K562 (cell line): ENCODE measurements at regions not wholly inside any gene's neighbourhood (a gene's known extent, or its start where the extent isn't known, plus 50 kb on each side); places are given as distances from the start of the nearest gene placed in this dataset.

Source experiments
- CTCF ChIP-seq, 3 experiments: IDR thresholded peaks in 2 of 3; conservative IDR thresholded peaks in 1 of 3; 2 replicates each; pipeline ENCODE4 v1.5.1; 2011 to 2012; ENCODE audit warnings: low read length in 3 of 3, mild to moderate bottlenecking in 3 of 3, control low read depth in 2 of 3, improper control_type of control experiment in 1 of 3, inconsistent platforms in 1 of 3, low read depth in 1 of 3, mixed read lengths in 1 of 3, moderate library complexity in 1 of 3; ENCODE audit not compliant: insufficient read depth in 2 of 3
- EP300 ChIP-seq: IDR thresholded peaks from 2 replicates; pipeline ENCODE4 v1.6.1; 2012; ENCODE audit warnings: low read length, improper control_type of control experiment
- HCFC1 ChIP-seq: IDR thresholded peaks from 2 replicates; pipeline ENCODE4 v1.6.1; 2012; ENCODE audit warnings: low read depth, low read length, improper control_type of control experiment
- NCOA4 ChIP-seq: fragments of 450-650 bp; IDR thresholded peaks from 2 replicates; pipeline ENCODE4 v1.6.1; 2018; ENCODE audit warnings: mild to moderate bottlenecking; ENCODE audit not compliant: partially characterized antibody
- NFE2L1 ChIP-seq: fragments of 450-650 bp; IDR thresholded peaks from 2 replicates; pipeline ENCODE4 v1.6.1; 2016; ENCODE audit warnings: missing genetic modification characterization, low read depth, mild to moderate bottlenecking, missing compliant biosample characterization, moderate library complexity, borderline replicate concordance
- POLR2A ChIP-seq: fragments of 450-650 bp; conservative IDR thresholded peaks from 2 replicates; pipeline ENCODE4 v1.6.1; 2016
- SMAD1 ChIP-seq: fragments of 150-350 bp; IDR thresholded peaks from 2 replicates; pipeline ENCODE4 v1.6.1; 2014; ENCODE audit warnings: low read length, low read depth; ENCODE audit not compliant: partially characterized antibody
- SUPT5H ChIP-seq: fragments of 450-650 bp; IDR thresholded peaks from 2 replicates; pipeline ENCODE4 v1.6.1; 2016
- USF2 ChIP-seq: sonication (generic); formaldehyde crosslinking; IDR thresholded peaks from 2 replicates; pipeline ENCODE4 v1.5.0; 2020; ENCODE audit warnings: missing genetic modification reagents
- ZNF785 ChIP-seq: fragments of 250-450 bp; sonication (Bioruptor Pico); IDR thresholded peaks from 2 replicates; pipeline ENCODE4 v1.4.0; 2020; ENCODE audit warnings: mild to moderate bottlenecking
- TF ChIP-seq, protein P1 (sequence below): sonication (generic); formaldehyde crosslinking; IDR thresholded peaks from 2 replicates; pipeline ENCODE4 v1.9.0; 2022; ENCODE audit warnings: mild to moderate bottlenecking, missing genetic modification reagents
- TF ChIP-seq, protein P2 (sequence below): fragments of 450-650 bp; IDR thresholded peaks from 2 replicates; pipeline ENCODE4 v1.6.1; 2016; ENCODE audit warnings: mild to moderate bottlenecking, moderate library complexity

DNA sequence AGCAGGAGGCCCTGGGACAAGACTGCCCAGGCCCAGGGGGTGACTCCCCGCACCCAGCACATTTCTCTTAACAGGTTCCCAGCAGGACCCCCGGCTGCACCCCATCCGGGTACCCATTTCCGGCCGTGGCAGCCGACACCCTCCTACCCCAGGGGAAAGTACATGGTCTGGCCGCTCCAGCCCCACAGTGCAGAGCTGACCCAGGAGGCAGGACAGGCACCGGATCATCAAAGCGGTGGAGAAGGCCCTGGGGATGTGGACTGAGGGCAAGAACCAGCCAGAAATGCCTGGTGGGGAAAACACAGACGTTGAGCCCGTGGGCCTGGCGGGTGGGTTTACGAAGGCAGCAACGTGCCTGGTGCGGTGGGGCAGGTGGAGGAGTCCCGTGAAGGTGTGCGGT lies 79.5 kb upstream of the GPC1 start:
- TF ChIP-seq ZNF785 (CRISPR knock-in tag), result no peak
- TF ChIP-seq SMAD1, result no peak
- no peak for TF ChIP-seq USF2 (CRISPR knock-in tag)
- no peak for TF ChIP-seq NCOA4
- TF ChIP-seq CTCF (IDR thresholded peaks at IDR 0.05 in 2 of 3, conservative IDR thresholded peaks at IDR 0.05 in 1 of 3; ENCODE audit: insufficient read depth in 2 of 3, low read depth in 1 of 3, low read length in 3 of 3), result no peak
- TF ChIP-seq NFE2L1 (tag), result no peak
- TF ChIP-seq, protein P1, sequence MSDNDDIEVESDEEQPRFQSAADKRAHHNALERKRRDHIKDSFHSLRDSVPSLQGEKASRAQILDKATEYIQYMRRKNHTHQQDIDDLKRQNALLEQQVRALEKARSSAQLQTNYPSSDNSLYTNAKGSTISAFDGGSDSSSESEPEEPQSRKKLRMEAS, result no peak
- TF ChIP-seq SUPT5H, result no peak
- TF ChIP-seq POLR2A, result no peak
- TF ChIP-seq, protein P2, sequence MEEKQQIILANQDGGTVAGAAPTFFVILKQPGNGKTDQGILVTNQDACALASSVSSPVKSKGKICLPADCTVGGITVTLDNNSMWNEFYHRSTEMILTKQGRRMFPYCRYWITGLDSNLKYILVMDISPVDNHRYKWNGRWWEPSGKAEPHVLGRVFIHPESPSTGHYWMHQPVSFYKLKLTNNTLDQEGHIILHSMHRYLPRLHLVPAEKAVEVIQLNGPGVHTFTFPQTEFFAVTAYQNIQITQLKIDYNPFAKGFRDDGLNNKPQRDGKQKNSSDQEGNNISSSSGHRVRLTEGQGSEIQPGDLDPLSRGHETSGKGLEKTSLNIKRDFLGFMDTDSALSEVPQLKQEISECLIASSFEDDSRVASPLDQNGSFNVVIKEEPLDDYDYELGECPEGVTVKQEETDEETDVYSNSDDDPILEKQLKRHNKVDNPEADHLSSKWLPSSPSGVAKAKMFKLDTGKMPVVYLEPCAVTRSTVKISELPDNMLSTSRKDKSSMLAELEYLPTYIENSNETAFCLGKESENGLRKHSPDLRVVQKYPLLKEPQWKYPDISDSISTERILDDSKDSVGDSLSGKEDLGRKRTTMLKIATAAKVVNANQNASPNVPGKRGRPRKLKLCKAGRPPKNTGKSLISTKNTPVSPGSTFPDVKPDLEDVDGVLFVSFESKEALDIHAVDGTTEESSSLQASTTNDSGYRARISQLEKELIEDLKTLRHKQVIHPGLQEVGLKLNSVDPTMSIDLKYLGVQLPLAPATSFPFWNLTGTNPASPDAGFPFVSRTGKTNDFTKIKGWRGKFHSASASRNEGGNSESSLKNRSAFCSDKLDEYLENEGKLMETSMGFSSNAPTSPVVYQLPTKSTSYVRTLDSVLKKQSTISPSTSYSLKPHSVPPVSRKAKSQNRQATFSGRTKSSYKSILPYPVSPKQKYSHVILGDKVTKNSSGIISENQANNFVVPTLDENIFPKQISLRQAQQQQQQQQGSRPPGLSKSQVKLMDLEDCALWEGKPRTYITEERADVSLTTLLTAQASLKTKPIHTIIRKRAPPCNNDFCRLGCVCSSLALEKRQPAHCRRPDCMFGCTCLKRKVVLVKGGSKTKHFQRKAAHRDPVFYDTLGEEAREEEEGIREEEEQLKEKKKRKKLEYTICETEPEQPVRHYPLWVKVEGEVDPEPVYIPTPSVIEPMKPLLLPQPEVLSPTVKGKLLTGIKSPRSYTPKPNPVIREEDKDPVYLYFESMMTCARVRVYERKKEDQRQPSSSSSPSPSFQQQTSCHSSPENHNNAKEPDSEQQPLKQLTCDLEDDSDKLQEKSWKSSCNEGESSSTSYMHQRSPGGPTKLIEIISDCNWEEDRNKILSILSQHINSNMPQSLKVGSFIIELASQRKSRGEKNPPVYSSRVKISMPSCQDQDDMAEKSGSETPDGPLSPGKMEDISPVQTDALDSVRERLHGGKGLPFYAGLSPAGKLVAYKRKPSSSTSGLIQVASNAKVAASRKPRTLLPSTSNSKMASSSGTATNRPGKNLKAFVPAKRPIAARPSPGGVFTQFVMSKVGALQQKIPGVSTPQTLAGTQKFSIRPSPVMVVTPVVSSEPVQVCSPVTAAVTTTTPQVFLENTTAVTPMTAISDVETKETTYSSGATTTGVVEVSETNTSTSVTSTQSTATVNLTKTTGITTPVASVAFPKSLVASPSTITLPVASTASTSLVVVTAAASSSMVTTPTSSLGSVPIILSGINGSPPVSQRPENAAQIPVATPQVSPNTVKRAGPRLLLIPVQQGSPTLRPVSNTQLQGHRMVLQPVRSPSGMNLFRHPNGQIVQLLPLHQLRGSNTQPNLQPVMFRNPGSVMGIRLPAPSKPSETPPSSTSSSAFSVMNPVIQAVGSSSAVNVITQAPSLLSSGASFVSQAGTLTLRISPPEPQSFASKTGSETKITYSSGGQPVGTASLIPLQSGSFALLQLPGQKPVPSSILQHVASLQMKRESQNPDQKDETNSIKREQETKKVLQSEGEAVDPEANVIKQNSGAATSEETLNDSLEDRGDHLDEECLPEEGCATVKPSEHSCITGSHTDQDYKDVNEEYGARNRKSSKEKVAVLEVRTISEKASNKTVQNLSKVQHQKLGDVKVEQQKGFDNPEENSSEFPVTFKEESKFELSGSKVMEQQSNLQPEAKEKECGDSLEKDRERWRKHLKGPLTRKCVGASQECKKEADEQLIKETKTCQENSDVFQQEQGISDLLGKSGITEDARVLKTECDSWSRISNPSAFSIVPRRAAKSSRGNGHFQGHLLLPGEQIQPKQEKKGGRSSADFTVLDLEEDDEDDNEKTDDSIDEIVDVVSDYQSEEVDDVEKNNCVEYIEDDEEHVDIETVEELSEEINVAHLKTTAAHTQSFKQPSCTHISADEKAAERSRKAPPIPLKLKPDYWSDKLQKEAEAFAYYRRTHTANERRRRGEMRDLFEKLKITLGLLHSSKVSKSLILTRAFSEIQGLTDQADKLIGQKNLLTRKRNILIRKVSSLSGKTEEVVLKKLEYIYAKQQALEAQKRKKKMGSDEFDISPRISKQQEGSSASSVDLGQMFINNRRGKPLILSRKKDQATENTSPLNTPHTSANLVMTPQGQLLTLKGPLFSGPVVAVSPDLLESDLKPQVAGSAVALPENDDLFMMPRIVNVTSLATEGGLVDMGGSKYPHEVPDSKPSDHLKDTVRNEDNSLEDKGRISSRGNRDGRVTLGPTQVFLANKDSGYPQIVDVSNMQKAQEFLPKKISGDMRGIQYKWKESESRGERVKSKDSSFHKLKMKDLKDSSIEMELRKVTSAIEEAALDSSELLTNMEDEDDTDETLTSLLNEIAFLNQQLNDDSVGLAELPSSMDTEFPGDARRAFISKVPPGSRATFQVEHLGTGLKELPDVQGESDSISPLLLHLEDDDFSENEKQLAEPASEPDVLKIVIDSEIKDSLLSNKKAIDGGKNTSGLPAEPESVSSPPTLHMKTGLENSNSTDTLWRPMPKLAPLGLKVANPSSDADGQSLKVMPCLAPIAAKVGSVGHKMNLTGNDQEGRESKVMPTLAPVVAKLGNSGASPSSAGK, result no peak
- no peak for TF ChIP-seq HCFC1
- TF ChIP-seq EP300, result no peak
